SHP77 (cell line): ENCODE measurements at regions not wholly inside any gene's neighbourhood (a gene's known extent, or its start where the extent isn't known, plus 50 kb on each side); places are given as distances from the start of the nearest gene placed in this dataset.

Experiments used
- DNase-seq, 2 experiments: peaks; one replicate each; lab custom pipeline; 2025; lab: John Stamatoyannopoulos, UW

DNA sequence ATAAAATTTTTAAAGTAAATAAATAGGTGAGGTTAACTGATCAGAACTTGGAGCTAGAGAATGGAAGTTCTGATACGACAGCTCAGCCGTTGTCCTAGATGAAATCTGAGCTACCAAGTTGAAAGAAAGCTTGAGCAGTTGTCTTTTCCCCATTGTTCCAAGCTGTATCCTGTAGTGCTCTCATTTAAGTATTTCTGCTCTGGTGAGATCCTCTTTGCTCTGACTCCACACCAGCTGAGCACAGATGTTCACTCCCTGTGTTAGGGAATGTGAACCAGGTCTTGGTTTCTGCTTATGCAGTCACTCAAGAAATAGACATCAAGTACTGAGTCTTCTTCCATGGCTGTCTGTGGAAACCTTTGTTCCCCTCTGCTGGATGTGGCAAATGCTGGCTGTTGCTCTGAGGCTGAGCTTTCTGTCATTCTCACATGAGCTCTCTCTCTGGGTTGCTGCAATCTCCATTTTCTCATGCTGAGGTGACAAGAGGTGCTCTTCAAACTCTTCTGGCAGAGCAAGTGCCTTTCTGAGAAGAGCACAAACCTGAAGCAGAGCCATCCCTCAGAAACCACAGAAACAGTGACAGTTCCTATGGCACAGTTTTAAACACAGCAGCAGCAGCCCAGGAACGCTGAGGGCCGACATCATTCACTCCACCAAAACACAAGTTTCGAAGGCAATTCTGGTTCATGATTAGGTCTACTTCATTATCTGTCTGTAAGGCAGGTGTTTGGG is 194.1 kb downstream of the SP3 start:
- no peak for DNase-seq

GRCh38 chr2:173772205-173772604 is 193.0 kb downstream of the SP3 start:
- DNase-seq, result no peak

DNA sequence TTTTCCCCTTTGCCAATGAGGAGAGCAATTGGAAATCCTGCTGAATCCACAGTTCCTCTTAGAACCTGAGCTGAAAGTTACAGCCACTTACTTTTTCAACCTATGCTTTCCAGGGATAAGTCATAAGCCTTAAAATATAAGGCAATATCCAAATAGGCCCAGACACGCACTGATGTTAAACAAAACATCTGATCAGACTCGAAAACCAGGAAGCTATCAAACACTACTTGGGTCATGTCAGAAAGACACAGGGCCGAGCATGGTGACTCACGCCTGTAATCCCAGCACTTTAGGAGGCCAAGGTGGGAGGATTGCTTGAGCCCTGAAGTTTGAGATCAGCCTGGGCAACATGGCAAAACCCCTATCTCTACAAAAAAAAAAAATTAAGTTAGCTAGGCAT is 192.1 kb downstream of the SP3 start:
- DNase-seq, result no peak

- no peak for DNase-seq
These were observed 189.7 kb downstream of the SP3 start for GRCh38 chr2:173775440-173775839.

DNA sequence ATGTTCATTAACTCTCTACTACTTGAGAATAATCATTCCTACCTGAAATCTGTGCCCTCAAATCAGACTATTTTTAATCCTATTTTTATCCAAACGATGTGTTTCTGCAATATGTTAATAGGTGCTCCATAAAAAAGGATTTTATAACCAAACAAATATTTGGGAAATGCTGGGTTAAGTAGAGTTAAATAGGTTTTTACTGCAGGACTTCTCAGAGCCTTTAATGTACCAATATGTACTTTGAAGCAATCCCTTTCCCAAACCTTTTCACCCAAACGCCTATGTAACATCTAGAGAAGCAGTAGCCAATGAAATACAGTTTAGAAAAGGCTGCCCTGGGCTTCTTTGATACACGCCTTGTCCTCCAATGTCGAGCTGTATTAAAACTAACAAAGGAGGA is 182.5 kb downstream of the SP3 start:
- no peak for DNase-seq

GRCh38 chr2:173783382-173783781 is 181.8 kb downstream of the SP3 start:
- DNase-seq, result no peak

GRCh38 chr2:173785813-173786212 is 179.4 kb downstream of the SP3 start:
- no peak for DNase-seq

DNA sequence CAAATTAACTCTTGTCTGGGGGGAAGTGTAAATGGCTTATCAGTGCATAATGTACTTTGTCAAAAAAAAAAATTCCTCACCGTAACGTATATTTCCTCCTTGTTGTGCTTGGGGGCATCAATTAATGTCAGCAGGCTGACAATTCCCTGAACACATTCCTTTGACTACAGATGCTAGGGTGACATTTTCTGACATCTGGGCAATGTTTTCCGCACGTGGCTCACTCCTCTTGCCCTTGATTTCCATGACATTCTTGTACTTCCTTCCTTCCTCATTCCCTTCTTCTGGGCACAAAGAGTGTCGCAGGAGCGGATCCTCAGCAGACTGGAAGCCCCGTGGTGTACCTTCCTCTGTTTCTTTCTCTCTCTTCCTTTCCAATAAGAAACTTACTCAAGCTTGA is 173.7 kb downstream of the SP3 start:
- DNase-seq, result no peak

DNA sequence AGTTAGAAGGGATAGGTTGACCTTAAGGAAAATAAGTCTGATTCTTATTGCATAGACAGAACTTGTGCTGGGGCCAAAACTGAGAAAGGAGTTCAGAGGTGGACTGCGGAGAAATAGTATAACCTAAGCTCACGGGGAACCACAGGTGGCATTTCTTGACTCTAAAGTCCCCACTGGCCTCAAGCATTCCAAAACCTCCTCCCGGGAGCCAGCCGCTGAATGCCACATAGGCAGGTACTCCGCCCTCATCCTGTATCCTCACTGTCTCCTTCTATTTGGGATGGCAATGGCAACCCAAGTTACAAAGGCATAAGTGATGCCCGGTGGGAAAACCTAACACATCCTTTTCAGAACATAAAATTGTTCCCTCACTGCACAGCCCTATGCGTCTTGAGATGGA is 173.0 kb downstream of the SP3 start:
- no peak for DNase-seq

- DNase-seq, result no peak
These were observed 172.4 kb downstream of the SP3 start for GRCh38 chr2:173792741-173793140.

DNA sequence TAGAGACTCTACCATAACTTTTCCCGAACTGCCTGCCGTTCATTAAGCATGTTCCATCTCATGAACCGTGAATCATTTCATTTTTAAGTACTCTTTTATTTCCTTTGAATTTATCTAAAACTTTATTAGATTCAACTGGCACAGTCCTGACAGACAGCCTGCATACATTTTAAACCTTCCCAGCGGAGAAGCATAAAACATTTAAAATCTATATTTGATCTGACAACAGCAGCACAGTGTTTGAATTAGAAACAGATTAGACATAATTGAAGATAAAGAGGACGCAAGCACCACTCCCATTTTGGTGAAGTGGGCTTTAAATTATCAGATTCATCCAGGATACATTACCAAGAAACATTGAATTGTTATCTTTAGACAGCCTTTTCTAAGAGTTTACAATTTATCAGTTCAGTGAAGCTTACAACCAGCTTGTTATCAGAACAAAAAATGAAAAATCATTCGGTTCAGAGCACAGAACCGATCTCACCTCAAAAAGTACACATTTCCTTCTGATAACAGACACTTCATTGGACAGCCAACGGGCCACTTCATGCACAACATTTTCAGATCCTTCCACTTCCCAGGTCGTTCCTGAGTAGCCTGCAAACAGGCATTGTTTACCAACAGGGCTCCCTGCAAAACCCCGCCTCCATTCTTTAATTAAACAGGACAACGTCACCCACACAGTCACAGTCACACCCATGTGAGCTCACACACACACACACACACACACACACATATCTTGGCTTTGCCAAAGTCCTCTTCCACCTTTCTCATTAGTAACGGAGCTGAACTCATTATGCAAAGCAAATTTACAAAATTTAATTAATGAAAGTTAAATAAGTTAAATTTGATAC is 171.2 kb downstream of the SP3 start:
- DNase-seq, result no peak

DNA sequence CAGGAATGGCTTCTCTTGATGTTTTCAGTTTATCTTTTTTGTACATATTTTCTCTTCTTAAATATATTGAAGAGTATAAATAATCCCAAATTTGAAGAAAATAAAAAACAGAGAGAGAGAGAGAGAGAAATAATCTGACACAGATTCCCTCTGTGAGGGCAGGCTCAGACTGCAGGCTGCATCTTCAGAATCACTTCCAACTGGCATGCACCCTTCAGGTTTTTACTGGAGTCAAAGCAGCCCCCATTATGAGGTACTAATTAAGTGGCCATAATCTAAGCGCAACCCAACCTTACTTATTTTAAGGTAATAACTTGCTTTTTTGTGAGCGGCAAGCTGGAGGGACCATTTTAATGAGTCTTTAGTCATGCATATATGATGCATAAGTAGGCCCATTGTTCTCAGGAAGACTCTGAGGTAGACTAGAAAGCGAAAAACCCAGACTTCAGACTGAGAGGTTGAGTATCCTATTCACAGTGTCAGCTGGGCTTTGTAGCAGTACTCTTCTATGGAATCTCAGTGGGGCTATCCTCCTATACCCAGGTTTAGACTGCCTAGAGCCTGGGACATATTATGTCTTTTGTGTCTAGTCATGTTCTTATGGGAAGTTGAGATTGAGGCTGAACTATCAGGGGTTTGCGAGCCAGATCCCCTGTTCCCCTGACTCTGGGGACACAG is 167.4 kb downstream of the SP3 start:
- no peak for DNase-seq

- DNase-seq, result no peak
These were observed 162.7 kb downstream of the SP3 start for GRCh38 chr2:173802518-173802917.

GRCh38 chr2:173803449-173803848 is 161.7 kb downstream of the SP3 start:
- DNase-seq, result no peak

DNA sequence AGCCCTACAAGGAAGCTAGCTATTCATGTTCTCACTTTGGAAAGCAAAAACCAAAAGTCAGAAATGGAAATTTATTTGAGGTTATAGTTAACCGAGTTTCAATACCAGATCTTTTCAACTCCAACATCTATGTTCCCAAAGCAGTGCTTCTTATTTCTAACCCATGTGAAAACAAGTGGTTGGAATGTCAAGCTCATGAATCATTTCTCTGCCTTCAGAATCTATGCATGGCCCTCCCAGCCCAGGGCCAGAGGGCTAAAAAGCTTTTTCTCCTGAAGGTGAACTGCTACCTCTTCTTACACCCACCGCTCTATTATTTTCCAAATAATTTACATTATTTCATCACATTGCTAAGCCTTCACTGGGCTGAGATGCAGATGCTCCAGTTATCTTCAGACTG is 158.4 kb downstream of the SP3 start:
- DNase-seq, result no peak

GRCh38 chr2:173808718-173809117 is 156.5 kb downstream of the SP3 start:
- no peak for DNase-seq

DNA sequence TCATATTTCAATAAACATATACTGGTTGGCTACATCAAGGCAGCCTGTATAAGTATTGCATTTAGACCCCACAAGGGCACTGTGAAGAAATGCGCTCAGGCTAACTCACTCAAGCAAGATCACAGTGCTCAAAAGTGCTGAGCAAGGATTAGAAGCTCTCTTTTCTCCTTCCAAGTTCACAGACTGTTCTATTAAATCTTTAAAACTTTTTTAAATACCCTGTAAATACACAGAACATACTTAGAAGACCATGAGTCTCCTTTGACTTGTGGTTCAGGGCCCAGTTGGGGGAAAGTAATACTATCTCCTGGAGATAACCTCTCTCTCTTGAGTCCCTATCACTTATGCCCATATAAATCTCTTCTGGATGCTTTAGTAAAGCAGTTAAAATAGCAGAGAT is 152.9 kb downstream of the SP3 start:
- DNase-seq, result no peak

DNA sequence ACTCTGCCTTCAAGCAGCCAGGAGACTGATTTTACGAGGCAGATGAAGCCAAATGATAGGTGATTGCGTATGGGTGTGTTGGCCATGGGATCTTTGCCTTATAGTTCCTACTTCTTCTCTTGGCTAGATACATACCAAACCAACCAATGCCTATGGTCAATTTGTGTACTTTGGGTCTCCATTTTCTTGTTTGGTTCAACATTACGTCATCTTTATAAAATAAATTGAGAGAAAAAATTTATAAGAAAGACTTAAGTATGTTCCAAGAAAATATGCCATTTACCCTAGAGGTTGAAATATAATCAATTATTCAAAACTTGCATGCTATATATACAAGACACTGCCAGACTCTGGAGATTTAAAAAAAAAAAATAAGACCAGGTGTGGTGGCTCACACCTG is 150.9 kb downstream of the SP3 start:
- DNase-seq, result no peak

- DNase-seq, result no peak
These were observed 149.4 kb downstream of the SP3 start for GRCh38 chr2:173815772-173816171.

DNA sequence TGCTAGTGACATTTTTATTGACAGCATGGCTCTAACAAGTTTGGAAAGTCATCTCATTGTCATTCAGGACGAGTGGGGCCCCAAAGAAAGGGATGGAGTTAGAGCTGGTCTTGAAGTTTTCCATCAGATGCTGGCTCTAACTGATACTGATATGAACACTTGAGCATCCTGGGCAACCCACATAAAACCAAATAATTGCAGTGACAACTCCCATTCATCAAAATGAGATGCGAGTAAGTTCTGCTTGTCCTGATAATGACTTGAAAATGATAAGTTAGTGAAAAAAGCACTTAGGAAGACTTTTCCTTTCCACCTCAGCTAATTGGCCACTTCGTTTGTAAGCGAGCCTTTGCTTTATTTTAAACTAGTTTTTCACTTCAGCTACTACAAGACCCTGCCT is 147.6 kb downstream of the SP3 start:
- no peak for DNase-seq

DNA sequence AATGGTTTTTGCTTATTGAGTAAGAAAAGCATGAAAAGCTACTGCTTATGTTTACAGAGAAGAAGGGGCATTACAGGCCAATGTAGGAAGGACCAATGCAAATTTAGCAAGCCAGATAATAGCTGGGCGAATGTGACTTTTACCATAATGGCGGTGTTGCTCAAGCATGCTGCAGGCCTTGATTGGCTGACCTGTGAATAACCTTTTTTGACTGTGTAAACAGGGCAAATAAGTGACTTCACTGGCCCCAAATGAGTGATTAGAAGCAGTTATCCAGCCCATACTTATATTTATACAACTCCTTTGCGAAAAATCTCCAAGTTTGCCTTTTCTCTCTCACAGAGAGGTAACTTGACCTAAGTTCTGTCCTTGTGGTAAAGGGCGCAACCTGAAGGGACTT is 146.9 kb downstream of the SP3 start:
- no peak for DNase-seq

DNA sequence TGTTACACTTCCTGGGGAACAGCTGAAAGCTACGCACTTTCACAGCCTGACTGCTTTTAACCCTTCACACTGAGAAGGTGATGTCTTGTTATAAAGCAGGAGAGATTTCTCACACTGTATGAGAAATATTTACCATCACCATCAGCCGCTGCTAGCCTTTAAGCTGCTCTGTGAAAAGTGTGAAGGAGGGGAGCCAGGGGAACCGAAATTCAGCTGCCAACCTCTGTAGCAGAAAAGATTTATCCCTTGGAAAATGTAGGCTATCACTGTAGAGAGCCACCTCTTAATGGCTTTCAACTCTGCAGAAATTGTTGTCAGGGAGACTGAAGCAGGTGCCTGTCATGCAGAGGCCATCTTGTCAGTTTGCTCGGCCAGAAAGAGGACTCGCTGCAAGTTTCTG is 145.3 kb downstream of the SP3 start:
- DNase-seq, result no peak

DNA sequence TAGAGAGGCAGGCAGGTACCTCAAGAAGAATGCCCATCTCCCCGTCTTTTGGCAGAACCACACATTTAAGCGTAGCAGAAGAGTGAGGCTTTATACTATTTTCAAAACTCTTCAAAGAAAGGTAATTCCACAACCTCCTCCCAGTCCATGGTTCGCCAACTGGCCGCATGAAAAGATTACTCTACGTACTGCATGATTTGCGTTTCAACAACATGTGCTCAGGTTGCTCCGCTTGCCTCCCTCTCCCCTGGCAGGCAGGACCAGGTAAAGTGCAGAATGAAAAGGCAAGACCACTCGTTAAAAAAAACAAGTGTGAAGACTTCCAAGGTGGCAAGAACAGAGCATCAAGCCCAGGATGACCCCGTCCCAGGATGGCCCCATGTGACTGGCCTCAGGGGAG is 143.7 kb downstream of the SP3 start:
- DNase-seq, result no peak
